Caco-2 (cell line): ENCODE measurements at regions not wholly inside any gene's neighbourhood (a gene's known extent, or its start where the extent isn't known, plus 50 kb on each side); places are given as distances from the start of the nearest gene placed in this dataset.

Source experiments
- BruUV-seq: library from RNA; stranded (reverse); fragments of 400-500 nt; replicated peaks from 2 replicates; lab custom pipeline; 2021; lab: Mats Ljungman, UMichigan
- CTCF ChIA-PET: fragments of 300-600 bp; sonication (Branson Sonifier 250); formaldehyde crosslinking; loops from one replicate; lab custom pipeline; 2022; ENCODE audit warnings: antibody characterized with exemption; lab: Charles Lee
- POLR2A ChIA-PET: fragments of 300-600 bp; sonication (Branson Sonifier 250); formaldehyde crosslinking; loops from one replicate; lab custom pipeline; 2022; ENCODE audit warnings: antibody characterized with exemption; lab: Charles Lee
- DNase-seq, 2 experiments: peaks; one replicate each; pipeline versions ENCODE4 v3.0.0 to v3.0.0-alpha.2; 2020 to 2022
- H3K27me3 ChIP-seq: replicated peaks from 2 replicates; pipeline ENCODE4 v1.6.0; 2011; ENCODE audit warnings: low read length; ENCODE audit not compliant: control insufficient read depth, insufficient read depth
- H3K36me3 ChIP-seq: 2 replicates; pipeline ENCODE4 v1.5.1; 2011; ENCODE audit warnings: low read length; ENCODE audit not compliant: control insufficient read depth, insufficient read depth
- H3K4me1 ChIP-seq: fragments of 250-450 bp; sonication (Bioruptor Pico); 2 replicates; pipeline ENCODE4 v1.5.1; 2020; ENCODE audit warnings: mild to moderate bottlenecking
- H3K4me3 ChIP-seq: 2 replicates; pipeline ENCODE4 v1.5.1; 2011; ENCODE audit warnings: low read depth, mild to moderate bottlenecking, control low read depth, low read length
- H3K9me3 ChIP-seq: fragments of 250-450 bp; sonication (Bioruptor Pico); 2 replicates; pipeline ENCODE4 v1.5.1; 2020; ENCODE audit warnings: mild to moderate bottlenecking, moderate library complexity
- H3K27ac Mint-ChIP-seq: one replicate; pipeline ENCODE4 v1.8.0; 2022; ENCODE audit warnings: mixed read lengths; ENCODE audit not compliant: unreplicated experiment
- H3K27me3 Mint-ChIP-seq: one replicate; pipeline ENCODE4 v1.8.0; 2022; ENCODE audit warnings: mixed read lengths; ENCODE audit not compliant: insufficient read depth, unreplicated experiment
- H3K36me3 Mint-ChIP-seq: one replicate; pipeline ENCODE4 v1.8.0; 2022; ENCODE audit warnings: mild to moderate bottlenecking, mixed read lengths; ENCODE audit not compliant: insufficient read depth, unreplicated experiment
- H3K4me1 Mint-ChIP-seq: one replicate; pipeline ENCODE4 v1.8.0; 2022; ENCODE audit warnings: low read depth, mixed read lengths; ENCODE audit not compliant: unreplicated experiment
- H3K4me3 Mint-ChIP-seq: one replicate; pipeline ENCODE4 v1.8.0; 2022; ENCODE audit warnings: mild to moderate bottlenecking, moderate library complexity, mixed read lengths; ENCODE audit not compliant: unreplicated experiment
- H3K9me3 Mint-ChIP-seq: one replicate; pipeline ENCODE4 v1.8.0; 2022; ENCODE audit warnings: mixed read lengths; ENCODE audit not compliant: unreplicated experiment
- CTCF ChIP-seq, 2 experiments: fragments of 200-600 bp in 1 of 2; IDR thresholded peaks; 1 replicate in 1 of 2; 2 replicates in 1 of 2; pipeline versions ENCODE4 v1.5.1 to v1.8.0; 2011 to 2022; ENCODE audit warnings: antibody characterized with exemption in 1 of 2, control low read depth in 1 of 2, inconsistent platforms in 1 of 2, low read depth in 1 of 2, low read length in 1 of 2, mild to moderate bottlenecking in 1 of 2, moderate library complexity in 1 of 2; ENCODE audit not compliant: insufficient read depth in 1 of 2, severe bottlenecking in 1 of 2, unreplicated experiment in 1 of 2
- intact Hi-C: fragments of 100-400 bp; cut with micrococcal nuclease; formaldehyde crosslinking; loops from one replicate; pipeline ENCODE4 v1.10.0; 2022; ENCODE audit not compliant: unreplicated experiment

- DNase-seq, result no peak
- POLR2A ChIA-PET, result no interaction called here
- no peaks in the 10 kb centered on the region for H3K27me3 ChIP-seq
- no peak for TF ChIP-seq CTCF (IDR thresholded peaks at IDR 0.05; ENCODE audit: insufficient read depth in 1 of 2, low read depth in 1 of 2, low read length in 1 of 2, severe bottlenecking in 1 of 2, unreplicated experiment in 1 of 2)
- intact Hi-C loops, result no loop called here
- H3K9me3 Mint-ChIP-seq, result no peaks in the 10 kb centered on the region
- no peak overlapping the region for H3K4me3 Mint-ChIP-seq
- no peaks in the 10 kb centered on the region for H3K36me3 ChIP-seq
- H3K9me3 ChIP-seq, result no peaks in the 10 kb centered on the region; the same call in 1 of the 2 replicates
- H3K27me3 Mint-ChIP-seq, result no peaks in the 10 kb centered on the region
- no peaks in the 10 kb centered on the region for H3K4me1 ChIP-seq
- no TSS peak for BruUV-seq
- CTCF ChIA-PET, result no interaction called here
- H3K4me1 Mint-ChIP-seq, result no peaks in the 10 kb centered on the region
- no peak overlapping the region for H3K27ac Mint-ChIP-seq
- H3K36me3 Mint-ChIP-seq, result no peaks in the 10 kb centered on the region
- no peak overlapping the region for H3K4me3 ChIP-seq
Measured at GRCh38 chr6:23277521-23278179, 708.3 kb downstream of the HDGFL1 start.

GRCh38 chr6:23278180-23278532 is 708.8 kb downstream of the HDGFL1 start:
- TF ChIP-seq CTCF (IDR thresholded peaks at IDR 0.05; ENCODE audit: insufficient read depth in 1 of 2, low read depth in 1 of 2, low read length in 1 of 2, severe bottlenecking in 1 of 2, unreplicated experiment in 1 of 2), result no peak
- Mint-ChIP-seq H3K4me1 (no peaks in the 10 kb centered on the region), H3K9me3 (no peaks in the 10 kb centered on the region), H3K27me3 (no peaks in the 10 kb centered on the region), H3K36me3 (no peaks in the 10 kb centered on the region), H3K27ac (no peak overlapping the region), H3K4me3 (no peak overlapping the region)
- ChIA-PET CTCF (no interaction called here), POLR2A (no interaction called here)
- H3K4me1 ChIP-seq, result no peaks in the 10 kb centered on the region
- no peaks in the 10 kb centered on the region for H3K36me3 ChIP-seq
- BruUV-seq, result no TSS peak
- H3K4me3 ChIP-seq, result no peak overlapping the region
- no peaks in the 10 kb centered on the region for H3K27me3 ChIP-seq
- no peaks in the 10 kb centered on the region; the same call in 1 of the 2 replicates for H3K9me3 ChIP-seq
- DNase-seq, result no peak
- intact Hi-C loops, result no loop called here

- ChIA-PET POLR2A (no interaction called here), CTCF (no interaction called here)
- Histone ChIP-seq H3K4me3 (no peak overlapping the region), H3K9me3 (no peaks in the 10 kb centered on the region; the same call in 1 of the 2 replicates), H3K4me1 (no peaks in the 10 kb centered on the region), H3K27me3 (no peaks in the 10 kb centered on the region), H3K36me3 (no peaks in the 10 kb centered on the region)
- no peak for DNase-seq
- intact Hi-C loops, result no loop called here
- Mint-ChIP-seq H3K27me3 (no peaks in the 10 kb centered on the region), H3K27ac (no peak overlapping the region), H3K4me1 (no peaks in the 10 kb centered on the region), H3K9me3 (no peaks in the 10 kb centered on the region), H3K36me3 (no peaks in the 10 kb centered on the region), H3K4me3 (no peak overlapping the region)
- BruUV-seq, result no TSS peak
- TF ChIP-seq CTCF (IDR thresholded peaks at IDR 0.05; ENCODE audit: insufficient read depth in 1 of 2, low read depth in 1 of 2, low read length in 1 of 2, severe bottlenecking in 1 of 2, unreplicated experiment in 1 of 2), result no peak
Measured at GRCh38 chr6:23280437-23280836, 711.1 kb downstream of the HDGFL1 start.
